Middle frontal gyrus (tissue), 1 donor: ENCODE measurements at regions not wholly inside any gene's neighbourhood (a gene's known extent, or its start where the extent isn't known, plus 50 kb on each side); places are given as distances from the start of the nearest gene placed in this dataset.

Experiments used
- DNase-seq: peaks from one replicate; pipeline ENCODE4 v3.0.0-alpha.2; 2015; ENCODE audit warnings: low spot score; ENCODE audit errors: extremely low spot score

GRCh38 chr21:27739187-27739586 lies 772.3 kb upstream of the ADAMTS5 start:
- no peak for DNase-seq

- no peak for DNase-seq
Measured at GRCh38 chr21:27735699-27736098, 768.8 kb upstream of the ADAMTS5 start.

- no peak for DNase-seq
Measured at GRCh38 chr21:27734146-27734545, 767.3 kb upstream of the ADAMTS5 start.

- DNase-seq = no peak
Measured at GRCh38 chr21:27725916-27726315, 759.0 kb upstream of the ADAMTS5 start.

- no peak for DNase-seq
Measured at GRCh38 chr21:27722095-27722494, 755.2 kb upstream of the ADAMTS5 start.

- no peak for DNase-seq
Measured at GRCh38 chr21:27721675-27722074, 754.8 kb upstream of the ADAMTS5 start.

- DNase-seq = no peak
Measured at GRCh38 chr21:27719226-27719625, 752.3 kb upstream of the ADAMTS5 start.

- no peak for DNase-seq
Measured at GRCh38 chr21:27715131-27715530, 748.2 kb upstream of the ADAMTS5 start.

GRCh38 chr21:27713154-27714109 lies 746.5 kb upstream of the ADAMTS5 start:
- DNase-seq = no peak

GRCh38 chr21:27704567-27705166 lies 737.8 kb upstream of the ADAMTS5 start:
- no peak for DNase-seq

- no peak for DNase-seq
Measured at GRCh38 chr21:27703791-27704190, 736.9 kb upstream of the ADAMTS5 start.

GRCh38 chr21:27700974-27701614 lies 734.2 kb upstream of the ADAMTS5 start:
- DNase-seq = peak; percentile 87

GRCh38 chr21:27695246-27695645 lies 728.4 kb upstream of the ADAMTS5 start:
- no peak for DNase-seq

GRCh38 chr21:27694667-27695066 lies 727.8 kb upstream of the ADAMTS5 start:
- DNase-seq = no peak

- DNase-seq = no peak
Measured at GRCh38 chr21:27693376-27693775, 726.5 kb upstream of the ADAMTS5 start.

- DNase-seq = no peak
Measured at GRCh38 chr21:27691516-27691915, 724.6 kb upstream of the ADAMTS5 start.

GRCh38 chr21:27691006-27691405 lies 724.1 kb upstream of the ADAMTS5 start:
- no peak for DNase-seq

GRCh38 chr21:27690426-27690825 lies 723.5 kb upstream of the ADAMTS5 start:
- no peak for DNase-seq

GRCh38 chr21:27688773-27689172 lies 721.9 kb upstream of the ADAMTS5 start:
- DNase-seq = no peak

GRCh38 chr21:27683292-27683691 lies 716.4 kb upstream of the ADAMTS5 start:
- DNase-seq = no peak

GRCh38 chr21:27681841-27682240 lies 715.0 kb upstream of the ADAMTS5 start:
- no peak for DNase-seq

GRCh38 chr21:27681038-27681437 lies 714.1 kb upstream of the ADAMTS5 start:
- DNase-seq = no peak
